ENCODE measurements at regions not wholly inside any gene's neighbourhood (a gene's known extent, or its start where the extent isn't known, plus 50 kb on each side); places are given as distances from the start of the nearest gene placed in this dataset.

- H3K4me1 ChIP-seq = no peaks in the 10 kb centered on the region
- no peak for TF ChIP-seq CTCF (IDR thresholded peaks at IDR 0.05; ENCODE audit: insufficient read depth in 1 of 2, low read depth in 1 of 2, low read length in 1 of 2, severe bottlenecking in 1 of 2, unreplicated experiment in 1 of 2)
- no peak overlapping the region for H3K4me3 ChIP-seq (ENCODE audit: low read depth, low read length)
- no peak overlapping the region for H3K27ac Mint-ChIP-seq (ENCODE audit: unreplicated experiment)
- intact Hi-C loops (cut with micrococcal nuclease; ENCODE audit: unreplicated experiment) = no loop called here
- no peaks in the 10 kb centered on the region for H3K9me3 ChIP-seq
- H3K27me3 Mint-ChIP-seq (ENCODE audit: insufficient read depth, unreplicated experiment) = peaks cover 5% of the 10 kb centered on the region
- peaks cover 10% of the 10 kb centered on the region for H3K9me3 Mint-ChIP-seq (ENCODE audit: unreplicated experiment)
- CTCF ChIA-PET = no interaction called here
- no peaks in the 10 kb centered on the region for H3K36me3 ChIP-seq (ENCODE audit: control insufficient read depth, insufficient read depth, low read length)
- BruUV-seq (replicated peaks) = no TSS peak
- H3K27me3 ChIP-seq (replicated peaks; ENCODE audit: control insufficient read depth, insufficient read depth, low read length) = no peaks in the 10 kb centered on the region
- POLR2A ChIA-PET = no interaction called here
- DNase-seq = no peak
- no peaks in the 10 kb centered on the region for H3K4me1 Mint-ChIP-seq (ENCODE audit: low read depth, unreplicated experiment)
- H3K4me3 Mint-ChIP-seq (ENCODE audit: unreplicated experiment) = no peak overlapping the region
- H3K36me3 Mint-ChIP-seq (ENCODE audit: insufficient read depth, unreplicated experiment) = no peaks in the 10 kb centered on the region
Observed at GRCh38 chr4:182091128-182091527, 152.1 kb upstream of the TENM3 start.

- no peak overlapping the region for H3K27ac Mint-ChIP-seq (ENCODE audit: unreplicated experiment)
- TF ChIP-seq CTCF (IDR thresholded peaks at IDR 0.05; ENCODE audit: insufficient read depth in 1 of 2, low read depth in 1 of 2, low read length in 1 of 2, severe bottlenecking in 1 of 2, unreplicated experiment in 1 of 2) = no peak
Observed at GRCh38 chr4:182093431-182093831, 149.8 kb upstream of the TENM3 start.

GRCh38 chr4:182093935-182094334 is 149.3 kb upstream of the TENM3 start:
- CTCF ChIA-PET = no interaction called here
- no peaks in the 10 kb centered on the region for H3K9me3 ChIP-seq
- TF ChIP-seq CTCF (IDR thresholded peaks at IDR 0.05; ENCODE audit: insufficient read depth in 1 of 2, low read depth in 1 of 2, low read length in 1 of 2, severe bottlenecking in 1 of 2, unreplicated experiment in 1 of 2) = no peak
- Mint-ChIP-seq H3K27ac (ENCODE audit: unreplicated experiment) (no peak overlapping the region), H3K4me1 (ENCODE audit: low read depth, unreplicated experiment) (no peaks in the 10 kb centered on the region), H3K27me3 (ENCODE audit: insufficient read depth, unreplicated experiment) (peaks cover 3% of the 10 kb centered on the region), H3K36me3 (ENCODE audit: insufficient read depth, unreplicated experiment) (no peaks in the 10 kb centered on the region), H3K4me3 (ENCODE audit: unreplicated experiment) (no peak overlapping the region), H3K9me3 (ENCODE audit: unreplicated experiment) (peaks cover 10% of the 10 kb centered on the region)
- POLR2A ChIA-PET = no interaction called here
- no peak overlapping the region for H3K4me3 ChIP-seq (ENCODE audit: low read depth, low read length)
- H3K4me1 ChIP-seq = no peaks in the 10 kb centered on the region
- no TSS peak for BruUV-seq (replicated peaks)
- intact Hi-C loops (cut with micrococcal nuclease; ENCODE audit: unreplicated experiment) = no loop called here
- DNase-seq = no peak
- H3K27me3 ChIP-seq (replicated peaks; ENCODE audit: control insufficient read depth, insufficient read depth, low read length) = no peaks in the 10 kb centered on the region
- no peaks in the 10 kb centered on the region for H3K36me3 ChIP-seq (ENCODE audit: control insufficient read depth, insufficient read depth, low read length)

More at GRCh38 chr4:182093431-182093831, 149.8 kb upstream of the TENM3 start:
- H3K4me3 Mint-ChIP-seq (ENCODE audit: unreplicated experiment) = no peak overlapping the region
- peaks cover 10% of the 10 kb centered on the region for H3K9me3 Mint-ChIP-seq (ENCODE audit: unreplicated experiment)
- H3K36me3 ChIP-seq (ENCODE audit: control insufficient read depth, insufficient read depth, low read length) = no peaks in the 10 kb centered on the region
- intact Hi-C loops (cut with micrococcal nuclease; ENCODE audit: unreplicated experiment) = no loop called here
- POLR2A ChIA-PET = no interaction called here
- no peak for DNase-seq
- no peaks in the 10 kb centered on the region for H3K9me3 ChIP-seq
- no peak overlapping the region for H3K4me3 ChIP-seq (ENCODE audit: low read depth, low read length)
- BruUV-seq (replicated peaks) = no TSS peak
- H3K36me3 Mint-ChIP-seq (ENCODE audit: insufficient read depth, unreplicated experiment) = no peaks in the 10 kb centered on the region
- CTCF ChIA-PET = no interaction called here
- H3K27me3 ChIP-seq (replicated peaks; ENCODE audit: control insufficient read depth, insufficient read depth, low read length) = no peaks in the 10 kb centered on the region
- no peaks in the 10 kb centered on the region for H3K4me1 Mint-ChIP-seq (ENCODE audit: low read depth, unreplicated experiment)
- H3K27me3 Mint-ChIP-seq (ENCODE audit: insufficient read depth, unreplicated experiment) = peaks cover 3% of the 10 kb centered on the region
- no peaks in the 10 kb centered on the region for H3K4me1 ChIP-seq

All from Caco-2 (cell line).